Glutamatergic neuron (in vitro differentiated cells): ENCODE measurements at regions not wholly inside any gene's neighbourhood (a gene's known extent, or its start where the extent isn't known, plus 50 kb on each side); places are given as distances from the start of the nearest gene placed in this dataset.

Source experiments
- DNase-seq: peaks from one replicate; pipeline ENCODE4 v3.0.0; 2022
- H3K27ac Mint-ChIP-seq: one replicate; pipeline ENCODE4 v1.8.0; 2020; ENCODE audit warnings: mild to moderate bottlenecking, mixed read lengths, inconsistent platforms; ENCODE audit not compliant: unreplicated experiment
- H3K27me3 Mint-ChIP-seq: one replicate; pipeline ENCODE4 v1.8.0; 2020; ENCODE audit warnings: mild to moderate bottlenecking, moderate library complexity, mixed read lengths, inconsistent platforms; ENCODE audit not compliant: unreplicated experiment
- H3K36me3 Mint-ChIP-seq: one replicate; pipeline ENCODE4 v1.8.0; 2020; ENCODE audit warnings: mild to moderate bottlenecking, mixed read lengths, inconsistent platforms; ENCODE audit not compliant: unreplicated experiment
- H3K4me1 Mint-ChIP-seq: one replicate; pipeline ENCODE4 v1.8.0; 2020; ENCODE audit warnings: mild to moderate bottlenecking, low read depth, mixed read lengths, inconsistent platforms; ENCODE audit not compliant: unreplicated experiment
- H3K4me3 Mint-ChIP-seq: one replicate; pipeline ENCODE4 v1.8.0; 2020; ENCODE audit warnings: mild to moderate bottlenecking, mixed read lengths, inconsistent platforms; ENCODE audit not compliant: unreplicated experiment
- H3K9me3 Mint-ChIP-seq: one replicate; pipeline ENCODE4 v1.8.0; 2020; ENCODE audit warnings: mild to moderate bottlenecking, moderate library complexity, mixed read lengths, inconsistent platforms; ENCODE audit not compliant: unreplicated experiment
- CTCF ChIP-seq: fragments of 200-600 bp; sonication (generic); IDR thresholded peaks from one replicate; pipeline ENCODE4 v1.5.0; 2021; ENCODE audit not compliant: partially characterized antibody, unreplicated experiment

DNA sequence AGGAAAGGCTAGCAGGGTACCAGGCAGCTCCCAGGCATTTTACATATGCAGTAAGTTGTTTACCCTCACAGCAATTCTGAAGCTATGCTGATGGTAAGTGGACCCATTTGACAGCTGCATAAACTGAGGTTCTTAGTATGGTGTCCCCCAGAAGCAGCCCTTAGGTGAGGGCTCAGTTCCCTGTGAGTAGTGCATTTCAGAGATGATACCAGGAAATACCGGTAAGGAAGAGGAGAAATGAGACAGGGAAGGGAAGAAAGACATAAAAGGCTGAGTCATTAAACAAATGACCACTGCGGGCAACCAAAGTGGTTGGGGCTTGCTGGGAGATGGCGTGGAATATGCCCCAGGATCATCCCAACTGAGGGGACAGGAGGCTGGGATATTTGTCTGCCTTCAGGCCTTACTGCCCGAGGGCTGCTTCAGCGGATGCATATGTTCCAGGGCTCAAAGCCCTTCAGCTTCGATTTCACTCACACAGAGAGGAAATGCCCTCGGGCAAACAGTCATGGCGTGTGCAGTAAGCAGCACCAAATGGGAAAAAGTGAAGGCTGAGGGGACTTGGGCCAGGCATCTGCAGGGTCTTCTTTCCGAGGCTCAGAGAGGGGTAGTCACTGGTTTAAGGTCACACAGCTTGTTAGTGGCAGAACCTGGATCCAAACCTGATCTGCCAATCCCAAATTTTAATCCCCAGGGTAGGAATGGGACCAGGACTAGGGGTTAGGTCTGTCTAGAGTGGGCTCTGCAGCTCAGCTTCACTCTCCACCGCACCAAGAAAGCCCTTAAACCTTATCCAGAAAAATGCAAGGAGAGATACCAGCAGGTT, 133.7 kb upstream of the RUNX3 start:
- no peaks in the 10 kb centered on the region for H3K9me3 Mint-ChIP-seq
- peaks cover 12% of the 10 kb centered on the region for H3K27me3 Mint-ChIP-seq
- no peak overlapping the region for H3K27ac Mint-ChIP-seq
- H3K4me1 Mint-ChIP-seq: peaks cover 20% of the 10 kb centered on the region
- DNase-seq: peak; percentile 27
- H3K36me3 Mint-ChIP-seq: no peaks in the 10 kb centered on the region
- no peak for TF ChIP-seq CTCF
- H3K4me3 Mint-ChIP-seq: no peak overlapping the region

DNA sequence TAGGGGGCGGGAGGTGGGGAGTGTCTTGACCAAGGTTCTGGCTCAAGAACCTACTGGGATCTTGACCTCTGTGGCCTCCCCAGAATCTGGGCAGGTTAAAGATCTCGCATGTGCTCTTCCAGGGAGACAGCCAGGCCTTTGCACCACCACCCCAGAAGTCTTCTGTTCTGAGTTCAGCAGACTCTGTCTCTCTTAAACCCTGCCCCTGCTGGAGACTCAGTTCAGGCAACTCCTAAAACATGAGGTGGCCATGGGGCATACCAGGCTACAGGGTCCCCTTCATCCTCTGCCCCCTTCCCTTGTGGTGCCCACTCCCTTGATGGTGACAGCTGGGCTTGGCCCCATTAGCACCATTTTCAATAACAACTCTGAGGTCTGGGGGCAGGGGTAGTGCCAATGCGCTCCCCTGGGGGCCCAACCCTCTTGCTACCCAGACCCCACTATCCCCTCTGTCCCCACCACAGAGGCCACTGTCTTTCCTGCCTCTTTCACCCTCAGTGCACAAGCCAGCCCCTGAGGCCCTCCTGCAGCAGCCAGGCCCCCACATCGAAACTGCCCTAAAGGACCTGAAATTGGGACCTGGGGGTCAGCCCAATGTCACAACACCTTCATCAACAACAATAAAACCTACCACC, 132.7 kb upstream of the RUNX3 start:
- no peak for TF ChIP-seq CTCF
- Mint-ChIP-seq H3K27ac (no peak overlapping the region), H3K9me3 (no peaks in the 10 kb centered on the region), H3K4me1 (peaks cover 18% of the 10 kb centered on the region), H3K27me3 (peaks cover 12% of the 10 kb centered on the region), H3K36me3 (no peaks in the 10 kb centered on the region), H3K4me3 (no peak overlapping the region)
- DNase-seq: peak; percentile 4

DNA sequence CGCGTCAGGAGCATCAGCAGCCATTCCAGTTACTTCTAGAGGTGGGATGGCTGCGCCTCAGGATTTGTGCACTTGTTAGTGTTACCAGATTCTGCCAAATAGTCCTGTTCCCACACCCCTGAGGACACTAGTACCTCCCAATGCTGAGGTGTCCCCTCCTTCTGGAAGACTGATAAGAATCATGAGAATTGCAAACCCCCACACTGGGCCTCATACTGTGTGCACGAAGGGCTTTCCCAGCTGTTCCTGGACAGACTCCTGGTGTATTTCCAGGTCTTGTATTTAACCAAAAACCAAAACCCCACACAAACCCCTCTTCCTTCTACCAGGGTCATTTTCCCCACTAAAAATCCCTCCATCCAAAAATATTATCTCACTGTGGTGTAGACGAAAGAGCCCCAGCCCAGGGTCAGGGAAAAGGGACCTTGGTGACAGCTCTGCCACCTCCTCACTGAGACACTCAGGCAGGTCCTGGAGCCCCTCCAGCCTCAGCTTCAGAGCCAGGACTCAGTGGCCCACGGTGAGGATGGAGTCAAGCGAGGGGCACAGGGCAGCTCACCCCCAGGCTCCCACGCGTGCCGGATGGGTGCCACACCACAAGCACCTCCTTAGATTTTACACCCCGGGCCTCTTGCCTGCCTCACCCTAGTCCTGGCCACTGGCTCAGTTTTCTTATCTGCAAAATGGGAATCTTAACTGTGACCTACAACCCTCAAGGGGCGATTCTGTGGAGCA, 131.4 kb upstream of the RUNX3 start:
- no peak overlapping the region for H3K4me3 Mint-ChIP-seq
- peaks cover 13% of the 10 kb centered on the region for H3K4me1 Mint-ChIP-seq
- H3K27ac Mint-ChIP-seq: no peak overlapping the region
- H3K36me3 Mint-ChIP-seq: no peaks in the 10 kb centered on the region
- H3K27me3 Mint-ChIP-seq: peaks cover 10% of the 10 kb centered on the region
- H3K9me3 Mint-ChIP-seq: no peaks in the 10 kb centered on the region
- no peak for TF ChIP-seq CTCF
- DNase-seq: no peak

DNA sequence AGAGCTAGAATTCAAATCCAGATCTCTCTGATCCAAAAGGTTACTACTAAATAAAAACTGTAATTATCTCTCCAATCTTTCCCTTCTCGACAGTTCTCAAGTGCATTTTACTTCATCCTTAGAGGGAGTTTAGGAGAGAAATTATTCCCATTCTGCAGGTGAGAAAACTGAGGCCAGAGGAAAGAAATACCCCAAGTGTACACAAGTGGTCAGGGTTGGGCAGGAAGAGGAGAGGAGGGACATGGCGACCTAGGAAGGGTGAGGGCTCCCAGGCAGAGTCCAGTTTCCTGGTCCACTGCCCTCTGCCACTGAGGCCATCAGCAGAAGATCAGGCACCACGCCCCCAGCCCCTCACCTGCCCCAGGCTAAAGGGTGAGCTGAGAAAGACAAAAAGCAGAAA, 127.1 kb upstream of the RUNX3 start:
- DNase-seq: no peak
- no peak for TF ChIP-seq CTCF
- Mint-ChIP-seq H3K27me3 (peaks cover 5% of the 10 kb centered on the region), H3K27ac (no peak overlapping the region), H3K9me3 (peaks cover 2% of the 10 kb centered on the region), H3K36me3 (no peaks in the 10 kb centered on the region), H3K4me1 (peaks cover 4% of the 10 kb centered on the region), H3K4me3 (no peak overlapping the region)
